Astrocyte (in vitro differentiated cells and primary cell): ENCODE measurements at regions not wholly inside any gene's neighbourhood (a gene's known extent, or its start where the extent isn't known, plus 50 kb on each side); places are given as distances from the start of the nearest gene placed in this dataset.
A peak's percentile ranks its signal among the peaks of the same experiment; 100 is the strongest.
"Not testable (repeated sequence)": the region's sequence is repeated elsewhere in the genome, so short reads cannot be mapped to it uniquely, and the experiment has no call there.

Experiments used
- DNase-seq: peaks from one replicate; pipeline ENCODE4 v3.0.0-alpha.2; 2010; ENCODE audit warnings: low read depth
- FAIRE-seq: peaks from 2 replicates; lab custom pipeline; 2011; peaks lifted over from hg19 to GRCh38; lab: Jason Lieb, UNC
- H2AFZ ChIP-seq: 2 replicates; pipeline ENCODE4 v1.6.0; 2012; ENCODE audit warnings: low read depth, low read length, inconsistent platforms
- H3K27ac ChIP-seq: 2 replicates; pipeline ENCODE4 v1.5.1; 2011; ENCODE audit warnings: low read depth, low read length, inconsistent platforms
- H3K27me3 ChIP-seq: 2 replicates; pipeline ENCODE4 v1.6.0; 2011; ENCODE audit warnings: low read length, inconsistent platforms; ENCODE audit not compliant: insufficient read depth
- H3K36me3 ChIP-seq: 2 replicates; pipeline ENCODE4 v1.5.1; 2011; ENCODE audit warnings: low read length, inconsistent platforms; ENCODE audit not compliant: insufficient read depth
- H3K4me1 ChIP-seq: 2 replicates; pipeline ENCODE4 v1.5.1; 2011; ENCODE audit warnings: low read length, inconsistent platforms; ENCODE audit not compliant: insufficient read depth
- H3K4me2 ChIP-seq: 2 replicates; pipeline ENCODE4 v1.6.0; 2012; ENCODE audit warnings: low read length, inconsistent platforms
- H3K4me3 ChIP-seq: 2 replicates; pipeline ENCODE4 v1.5.1; 2011; ENCODE audit warnings: low read depth, mild to moderate bottlenecking, low read length, inconsistent platforms; ENCODE audit not compliant: insufficient read depth
- H3K79me2 ChIP-seq: 2 replicates; pipeline ENCODE4 v1.6.0; 2012; ENCODE audit warnings: mild to moderate bottlenecking, low read length, inconsistent platforms; ENCODE audit not compliant: insufficient read depth
- H3K9ac ChIP-seq: 2 replicates; pipeline ENCODE4 v1.6.0; 2012; ENCODE audit warnings: mild to moderate bottlenecking, low read length, inconsistent platforms
- H3K9me3 ChIP-seq: 2 replicates; pipeline ENCODE4 v1.5.1; 2012; ENCODE audit warnings: low read depth, mild to moderate bottlenecking, low read length, inconsistent platforms; ENCODE audit not compliant: insufficient read depth
- H4K20me1 ChIP-seq: 2 replicates; pipeline ENCODE4 v1.6.0; 2012; ENCODE audit warnings: low read length, inconsistent platforms; ENCODE audit not compliant: insufficient read depth
- H3K27ac Mint-ChIP-seq: one replicate; pipeline ENCODE4 v1.8.0; 2021; ENCODE audit warnings: mild to moderate bottlenecking, mixed read lengths; ENCODE audit not compliant: unreplicated experiment
- H3K27me3 Mint-ChIP-seq: one replicate; pipeline ENCODE4 v1.8.0; 2021; ENCODE audit warnings: low read depth, mixed read lengths; ENCODE audit not compliant: unreplicated experiment
- H3K36me3 Mint-ChIP-seq: one replicate; pipeline ENCODE4 v1.8.0; 2021; ENCODE audit warnings: low read depth, mixed read lengths; ENCODE audit not compliant: unreplicated experiment
- H3K4me1 Mint-ChIP-seq: one replicate; pipeline ENCODE4 v1.8.0; 2021; ENCODE audit warnings: low read depth, mixed read lengths; ENCODE audit not compliant: unreplicated experiment
- H3K4me3 Mint-ChIP-seq: one replicate; pipeline ENCODE4 v1.8.0; 2021; ENCODE audit warnings: mild to moderate bottlenecking, moderate library complexity, mixed read lengths; ENCODE audit not compliant: unreplicated experiment
- H3K9me3 Mint-ChIP-seq: one replicate; pipeline ENCODE4 v1.8.0; 2021; ENCODE audit warnings: mild to moderate bottlenecking, mixed read lengths; ENCODE audit not compliant: unreplicated experiment
- EZH2 ChIP-seq: IDR thresholded peaks from 2 replicates; pipeline ENCODE4 v1.6.1; 2012; ENCODE audit warnings: mild to moderate bottlenecking, low read length, inconsistent platforms; ENCODE audit not compliant: insufficient read depth
- TF ChIP-seq, protein P1 (sequence below): IDR thresholded peaks from 2 replicates; pipeline ENCODE4 v1.5.1; 2011; ENCODE audit warnings: low read depth, mild to moderate bottlenecking, inconsistent platforms, low read length, moderate library complexity; ENCODE audit not compliant: insufficient read depth

DNA sequence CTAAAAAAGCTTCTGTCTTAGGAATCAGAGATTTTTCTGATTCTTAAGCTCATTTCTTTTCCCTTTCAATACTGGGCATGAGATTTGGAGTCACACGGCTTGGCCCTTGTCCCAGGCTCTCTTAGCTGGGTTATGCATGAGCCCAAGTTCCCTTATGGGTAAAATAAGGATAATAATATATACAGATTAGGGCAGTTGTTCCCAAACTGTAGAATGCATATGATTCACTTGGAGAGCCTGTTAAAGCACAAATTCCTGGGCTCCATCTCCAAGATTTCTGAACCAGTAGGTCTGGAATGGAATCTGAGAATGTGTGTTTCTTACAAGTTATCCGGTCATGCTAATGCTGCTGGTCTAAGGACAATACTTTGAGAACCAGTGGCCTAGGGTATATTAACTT, 154.0 kb downstream of the REEP3 start:
- H3K9me3 Mint-ChIP-seq = no peaks in the 10 kb centered on the region
- FAIRE-seq (no peak), DNase-seq (peak; percentile 53)
- Histone ChIP-seq H4K20me1 (no peaks in the 10 kb centered on the region), H3K79me2 (no peaks in the 10 kb centered on the region), H3K27ac (no peak overlapping the region), H3K4me2 (no peak overlapping the region), H3K4me3 (no peak overlapping the region), H3K27me3 (no peaks in the 10 kb centered on the region), H3K9ac (no peak overlapping the region), H3K36me3 (no peaks in the 10 kb centered on the region), H3K4me1 (peaks cover 10% of the 10 kb centered on the region), H3K9me3 (no peaks in the 10 kb centered on the region), H2AFZ (no peak overlapping the region)
- no peak overlapping the region for H3K27ac Mint-ChIP-seq
- H3K27me3 Mint-ChIP-seq = no peaks in the 10 kb centered on the region
- H3K36me3 Mint-ChIP-seq = no peaks in the 10 kb centered on the region
- peaks cover 17% of the 10 kb centered on the region for H3K4me1 Mint-ChIP-seq
- TF ChIP-seq, protein P1, sequence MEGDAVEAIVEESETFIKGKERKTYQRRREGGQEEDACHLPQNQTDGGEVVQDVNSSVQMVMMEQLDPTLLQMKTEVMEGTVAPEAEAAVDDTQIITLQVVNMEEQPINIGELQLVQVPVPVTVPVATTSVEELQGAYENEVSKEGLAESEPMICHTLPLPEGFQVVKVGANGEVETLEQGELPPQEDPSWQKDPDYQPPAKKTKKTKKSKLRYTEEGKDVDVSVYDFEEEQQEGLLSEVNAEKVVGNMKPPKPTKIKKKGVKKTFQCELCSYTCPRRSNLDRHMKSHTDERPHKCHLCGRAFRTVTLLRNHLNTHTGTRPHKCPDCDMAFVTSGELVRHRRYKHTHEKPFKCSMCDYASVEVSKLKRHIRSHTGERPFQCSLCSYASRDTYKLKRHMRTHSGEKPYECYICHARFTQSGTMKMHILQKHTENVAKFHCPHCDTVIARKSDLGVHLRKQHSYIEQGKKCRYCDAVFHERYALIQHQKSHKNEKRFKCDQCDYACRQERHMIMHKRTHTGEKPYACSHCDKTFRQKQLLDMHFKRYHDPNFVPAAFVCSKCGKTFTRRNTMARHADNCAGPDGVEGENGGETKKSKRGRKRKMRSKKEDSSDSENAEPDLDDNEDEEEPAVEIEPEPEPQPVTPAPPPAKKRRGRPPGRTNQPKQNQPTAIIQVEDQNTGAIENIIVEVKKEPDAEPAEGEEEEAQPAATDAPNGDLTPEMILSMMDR = no peak
- TF ChIP-seq EZH2 = no peak
- H3K4me3 Mint-ChIP-seq = no peak overlapping the region

DNA sequence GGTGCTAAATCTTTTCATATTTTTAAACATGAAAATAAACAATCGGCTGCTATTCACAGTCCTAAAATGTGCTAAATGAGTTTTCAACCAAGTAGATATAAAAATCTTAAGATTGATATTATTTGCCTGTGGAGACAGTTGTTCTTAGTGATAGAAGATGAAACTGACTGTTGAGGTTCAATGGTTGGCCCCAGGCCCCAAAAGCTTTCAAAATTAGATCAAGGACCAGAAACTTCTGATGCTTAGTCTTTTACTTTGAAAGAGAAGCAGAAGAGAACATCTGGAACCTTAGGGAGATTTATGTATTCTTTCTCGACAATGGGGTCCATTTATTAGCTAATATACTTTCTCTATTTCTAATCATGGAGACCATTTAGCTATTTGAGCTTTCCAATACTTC, 155.8 kb downstream of the REEP3 start:
- H3K4me2 ChIP-seq = no peak overlapping the region
- no peaks in the 10 kb centered on the region for H3K36me3 ChIP-seq
- DNase-seq (no peak), FAIRE-seq (no peak)
- no peaks in the 10 kb centered on the region for H3K4me1 ChIP-seq
- Mint-ChIP-seq H3K27ac (no peak overlapping the region), H3K27me3 (no peaks in the 10 kb centered on the region), H3K9me3 (no peaks in the 10 kb centered on the region), H3K4me1 (peaks cover 3% of the 10 kb centered on the region), H3K36me3 (no peaks in the 10 kb centered on the region), H3K4me3 (no peak overlapping the region)
- no peak overlapping the region for H3K4me3 ChIP-seq
- no peaks in the 10 kb centered on the region for H3K9me3 ChIP-seq
- no peaks in the 10 kb centered on the region for H3K27me3 ChIP-seq
- TF ChIP-seq, protein P1 = no peak
- no peak for TF ChIP-seq EZH2
- no peaks in the 10 kb centered on the region for H3K79me2 ChIP-seq
- no peak overlapping the region for H3K9ac ChIP-seq
- H3K27ac ChIP-seq = no peak overlapping the region
- no peaks in the 10 kb centered on the region for H4K20me1 ChIP-seq
- H2AFZ ChIP-seq = no peak overlapping the region

DNA sequence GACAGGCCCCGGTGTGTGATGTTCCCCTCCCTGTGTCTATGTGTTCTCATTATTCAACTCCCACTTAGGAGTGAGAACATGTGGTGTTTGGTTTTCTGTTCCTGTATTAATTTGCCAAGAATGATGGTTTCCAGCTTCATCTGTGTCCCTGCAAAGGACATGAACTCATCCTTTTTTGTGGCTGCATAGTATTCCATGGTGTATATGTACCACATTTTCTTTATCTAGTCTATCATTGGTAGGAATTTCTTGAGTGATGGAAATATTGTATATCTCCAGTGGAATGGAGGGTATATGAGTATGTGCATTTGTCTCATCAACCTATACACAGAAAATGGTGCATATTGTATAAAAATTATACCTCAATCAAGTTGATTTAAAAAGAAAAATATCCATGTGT, 159.3 kb downstream of the REEP3 start:
- H3K79me2 ChIP-seq, H3K4me1 Mint-ChIP-seq, H3K4me2 ChIP-seq, H3K27ac Mint-ChIP-seq, H3K9me3 ChIP-seq, DNase-seq, H3K4me3 Mint-ChIP-seq, H3K36me3 Mint-ChIP-seq, H3K9me3 Mint-ChIP-seq, H3K27me3 Mint-ChIP-seq, H4K20me1 ChIP-seq, H3K27me3 ChIP-seq, H2AFZ ChIP-seq, H3K9ac ChIP-seq, H3K4me1 ChIP-seq, H3K27ac ChIP-seq, FAIRE-seq, H3K36me3 ChIP-seq, H3K4me3 ChIP-seq: not testable (repeated sequence)
